ENCODE measurements at regions not wholly inside any gene's neighbourhood (a gene's known extent, or its start where the extent isn't known, plus 50 kb on each side); places are given as distances from the start of the nearest gene placed in this dataset.

DNA sequence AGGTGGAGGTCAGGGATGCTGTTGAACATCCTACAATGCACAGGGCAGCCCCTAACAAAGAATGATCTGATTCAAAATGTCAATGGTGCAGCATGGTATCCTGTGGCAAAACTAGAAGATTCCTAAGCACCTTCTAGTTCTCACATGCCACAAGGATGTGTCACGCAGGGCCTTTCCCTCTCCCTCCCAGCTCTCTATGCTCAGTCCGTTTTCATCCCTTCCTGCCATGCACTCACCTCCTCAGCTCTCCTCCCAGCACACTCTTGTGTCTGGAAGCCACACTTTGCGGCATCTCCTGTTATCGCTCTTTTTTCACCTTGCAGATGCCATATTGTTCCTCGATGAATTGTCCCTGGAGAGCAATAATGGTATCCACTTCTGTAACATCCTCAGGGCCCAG lies 263.4 kb downstream of the CDC5L start:
- TF ChIP-seq, protein P1, sequence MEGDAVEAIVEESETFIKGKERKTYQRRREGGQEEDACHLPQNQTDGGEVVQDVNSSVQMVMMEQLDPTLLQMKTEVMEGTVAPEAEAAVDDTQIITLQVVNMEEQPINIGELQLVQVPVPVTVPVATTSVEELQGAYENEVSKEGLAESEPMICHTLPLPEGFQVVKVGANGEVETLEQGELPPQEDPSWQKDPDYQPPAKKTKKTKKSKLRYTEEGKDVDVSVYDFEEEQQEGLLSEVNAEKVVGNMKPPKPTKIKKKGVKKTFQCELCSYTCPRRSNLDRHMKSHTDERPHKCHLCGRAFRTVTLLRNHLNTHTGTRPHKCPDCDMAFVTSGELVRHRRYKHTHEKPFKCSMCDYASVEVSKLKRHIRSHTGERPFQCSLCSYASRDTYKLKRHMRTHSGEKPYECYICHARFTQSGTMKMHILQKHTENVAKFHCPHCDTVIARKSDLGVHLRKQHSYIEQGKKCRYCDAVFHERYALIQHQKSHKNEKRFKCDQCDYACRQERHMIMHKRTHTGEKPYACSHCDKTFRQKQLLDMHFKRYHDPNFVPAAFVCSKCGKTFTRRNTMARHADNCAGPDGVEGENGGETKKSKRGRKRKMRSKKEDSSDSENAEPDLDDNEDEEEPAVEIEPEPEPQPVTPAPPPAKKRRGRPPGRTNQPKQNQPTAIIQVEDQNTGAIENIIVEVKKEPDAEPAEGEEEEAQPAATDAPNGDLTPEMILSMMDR (optimal IDR thresholded peaks at IDR 0.05 in 1 of 3, IDR thresholded peaks at IDR 0.05 in 1 of 3, conservative IDR thresholded peaks at IDR 0.05 in 1 of 3; ENCODE audit: extremely low read depth in 1 of 3, insufficient read depth in 2 of 3, low read length in 3 of 3): no peak
- TF ChIP-seq EZH2 (IDR thresholded peaks at IDR 0.05; ENCODE audit: low read length): no peak
